ENCODE measurements at regions not wholly inside any gene's neighbourhood (a gene's known extent, or its start where the extent isn't known, plus 50 kb on each side); places are given as distances from the start of the nearest gene placed in this dataset.

- Mint-ChIP-seq H3K4me3 (no peak overlapping the region), H3K9me3 (no peaks in the 10 kb centered on the region), H3K27me3 (no peaks in the 10 kb centered on the region), H3K36me3 (ENCODE audit: low read depth) (no peaks in the 10 kb centered on the region), H3K27ac (no peak overlapping the region), H3K4me1 (no peaks in the 10 kb centered on the region)
- no peak for DNase-seq
- intact Hi-C loops (cut with micrococcal nuclease) = no loop called here
Observed at GRCh38 chr4:35802644-35803043, 441.7 kb downstream of the ARAP2 start.

DNA sequence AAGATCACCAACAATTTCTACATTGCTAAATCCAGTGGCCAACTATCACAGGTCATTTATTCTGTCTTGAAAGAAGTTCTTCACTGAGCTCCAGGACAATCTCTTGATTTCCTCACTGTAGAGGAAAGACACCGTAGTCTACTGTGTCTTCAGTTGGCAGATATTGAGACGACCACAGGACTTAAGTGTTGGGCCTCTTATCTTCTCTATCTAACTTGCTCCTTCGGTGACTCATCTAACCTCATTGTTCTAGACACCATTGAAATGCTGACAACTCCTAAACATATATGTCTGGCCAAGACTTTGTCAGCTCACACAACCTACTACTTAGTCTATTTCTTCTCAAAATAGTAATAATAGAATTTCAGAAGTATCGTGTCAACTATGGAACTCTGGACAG, 425.8 kb downstream of the ARAP2 start:
- no peaks in the 10 kb centered on the region for H3K4me1 Mint-ChIP-seq
- H3K27ac Mint-ChIP-seq = no peak overlapping the region
- intact Hi-C loops (cut with micrococcal nuclease) = no loop called here
- no peaks in the 10 kb centered on the region for H3K36me3 Mint-ChIP-seq (ENCODE audit: low read depth)
- no peak for DNase-seq
- H3K4me3 Mint-ChIP-seq = no peak overlapping the region
- no peaks in the 10 kb centered on the region for H3K9me3 Mint-ChIP-seq
- no peaks in the 10 kb centered on the region for H3K27me3 Mint-ChIP-seq

DNA sequence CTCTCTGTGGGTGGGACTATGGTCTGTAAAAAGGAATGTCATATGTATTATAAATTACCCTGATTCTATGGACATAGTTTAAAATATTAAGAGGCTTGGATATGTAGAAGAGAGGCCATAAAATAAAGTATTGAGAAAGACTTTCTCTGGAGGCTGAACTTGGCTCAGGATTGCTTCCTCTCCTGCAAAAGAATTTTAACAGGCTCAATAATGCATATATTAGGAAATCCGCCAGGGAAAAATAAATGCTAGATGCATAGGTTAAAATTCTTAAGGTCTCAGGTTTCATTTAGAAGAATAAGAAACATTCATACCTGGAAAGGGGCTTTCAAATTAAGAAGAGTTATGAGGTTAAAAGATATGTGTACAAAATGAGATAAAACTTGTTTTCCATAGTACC, 424.3 kb downstream of the ARAP2 start:
- Mint-ChIP-seq H3K27ac (no peak overlapping the region), H3K9me3 (no peaks in the 10 kb centered on the region), H3K4me3 (no peak overlapping the region), H3K36me3 (ENCODE audit: low read depth) (no peaks in the 10 kb centered on the region), H3K27me3 (no peaks in the 10 kb centered on the region), H3K4me1 (no peaks in the 10 kb centered on the region)
- intact Hi-C loops (cut with micrococcal nuclease) = no loop called here
- no peak for DNase-seq

GRCh38 chr4:35824231-35824630, 420.1 kb downstream of the ARAP2 start:
- H3K9me3 Mint-ChIP-seq = no peaks in the 10 kb centered on the region
- intact Hi-C loops (cut with micrococcal nuclease) = no loop called here
- H3K4me1 Mint-ChIP-seq = no peaks in the 10 kb centered on the region
- H3K27ac Mint-ChIP-seq = no peak overlapping the region
- no peak for DNase-seq
- no peak overlapping the region for H3K4me3 Mint-ChIP-seq
- H3K36me3 Mint-ChIP-seq (ENCODE audit: low read depth) = no peaks in the 10 kb centered on the region
- H3K27me3 Mint-ChIP-seq = no peaks in the 10 kb centered on the region

DNA sequence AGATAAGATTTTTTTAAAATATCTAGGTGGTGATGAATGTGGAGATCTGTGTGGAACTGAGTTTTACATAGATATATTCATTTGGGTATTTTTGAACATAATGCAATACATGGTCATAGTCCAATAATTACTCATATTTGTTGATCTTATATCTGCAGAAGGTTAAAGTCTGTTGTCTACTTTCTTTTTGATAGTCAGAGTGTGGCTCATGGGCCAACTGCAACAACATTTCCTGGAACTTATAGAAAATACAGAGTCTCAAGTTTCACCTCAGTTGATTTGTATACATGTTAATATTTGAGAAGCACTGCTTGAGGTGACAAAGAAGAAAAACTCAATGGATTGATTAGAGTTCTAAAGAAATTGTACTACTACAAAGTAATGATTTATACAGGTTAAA, 408.4 kb downstream of the ARAP2 start:
- H3K27me3 Mint-ChIP-seq = no peaks in the 10 kb centered on the region
- no peak overlapping the region for H3K27ac Mint-ChIP-seq
- intact Hi-C loops (cut with micrococcal nuclease) = no loop called here
- H3K4me3 Mint-ChIP-seq = no peak overlapping the region
- no peaks in the 10 kb centered on the region for H3K4me1 Mint-ChIP-seq
- H3K9me3 Mint-ChIP-seq = peaks cover 5% of the 10 kb centered on the region
- no peak for DNase-seq
- H3K36me3 Mint-ChIP-seq (ENCODE audit: low read depth) = no peaks in the 10 kb centered on the region

- H3K36me3 Mint-ChIP-seq (ENCODE audit: low read depth) = no peaks in the 10 kb centered on the region
- intact Hi-C loops (cut with micrococcal nuclease) = no loop called here
- H3K4me3 Mint-ChIP-seq = no peak overlapping the region
- no peaks in the 10 kb centered on the region for H3K4me1 Mint-ChIP-seq
- peaks cover 5% of the 10 kb centered on the region for H3K9me3 Mint-ChIP-seq
- DNase-seq = no peak
- H3K27ac Mint-ChIP-seq = no peak overlapping the region
- no peaks in the 10 kb centered on the region for H3K27me3 Mint-ChIP-seq
Observed at GRCh38 chr4:35836596-35836995, 407.7 kb downstream of the ARAP2 start.

DNA sequence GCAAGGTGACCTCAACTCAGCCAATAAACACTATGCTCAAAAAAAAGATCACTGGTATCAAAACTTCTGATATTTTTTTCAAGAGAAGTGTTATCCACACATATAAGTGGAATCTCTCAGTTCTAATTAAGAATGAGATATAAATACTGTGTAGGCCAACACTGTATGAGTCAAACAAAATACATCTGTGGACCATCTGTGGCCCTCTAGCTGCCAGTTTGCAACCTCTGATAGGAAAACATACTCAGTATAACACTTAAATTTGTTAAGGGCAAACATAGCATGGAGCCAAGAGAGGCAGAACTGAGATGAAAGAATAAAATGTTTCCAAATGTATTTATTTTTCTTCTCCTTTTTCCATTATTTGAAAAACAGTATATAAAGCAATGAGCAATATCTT, 377.3 kb downstream of the ARAP2 start:
- Mint-ChIP-seq H3K27ac (no peak overlapping the region), H3K9me3 (no peaks in the 10 kb centered on the region), H3K36me3 (ENCODE audit: low read depth) (no peaks in the 10 kb centered on the region), H3K4me1 (no peaks in the 10 kb centered on the region), H3K27me3 (no peaks in the 10 kb centered on the region), H3K4me3 (no peak overlapping the region)
- intact Hi-C loops (cut with micrococcal nuclease) = no loop called here
- no peak for DNase-seq

DNA sequence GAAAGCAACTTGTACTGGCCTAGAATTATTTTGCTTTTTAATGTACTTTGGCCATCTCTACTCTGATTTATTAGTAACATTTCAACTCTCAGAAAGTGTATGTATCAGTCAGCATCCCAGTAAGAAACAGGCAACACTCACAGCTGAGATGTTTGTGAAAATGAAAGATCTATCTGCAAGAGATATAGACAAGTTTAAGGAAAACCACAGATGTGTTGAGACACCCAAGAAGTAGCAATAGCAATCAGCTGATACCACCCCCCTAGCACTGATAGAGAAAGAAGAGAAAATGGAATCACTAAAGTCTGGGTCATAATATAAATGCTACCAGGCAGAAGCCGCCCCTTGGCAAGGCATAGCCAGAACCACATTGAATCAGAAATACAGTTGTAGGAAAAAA, 372.0 kb downstream of the ARAP2 start:
- Mint-ChIP-seq H3K4me3 (no peak overlapping the region), H3K4me1 (no peaks in the 10 kb centered on the region), H3K27ac (no peak overlapping the region), H3K9me3 (no peaks in the 10 kb centered on the region), H3K27me3 (no peaks in the 10 kb centered on the region), H3K36me3 (ENCODE audit: low read depth) (no peaks in the 10 kb centered on the region)
- intact Hi-C loops (cut with micrococcal nuclease) = no loop called here
- no peak for DNase-seq

DNA sequence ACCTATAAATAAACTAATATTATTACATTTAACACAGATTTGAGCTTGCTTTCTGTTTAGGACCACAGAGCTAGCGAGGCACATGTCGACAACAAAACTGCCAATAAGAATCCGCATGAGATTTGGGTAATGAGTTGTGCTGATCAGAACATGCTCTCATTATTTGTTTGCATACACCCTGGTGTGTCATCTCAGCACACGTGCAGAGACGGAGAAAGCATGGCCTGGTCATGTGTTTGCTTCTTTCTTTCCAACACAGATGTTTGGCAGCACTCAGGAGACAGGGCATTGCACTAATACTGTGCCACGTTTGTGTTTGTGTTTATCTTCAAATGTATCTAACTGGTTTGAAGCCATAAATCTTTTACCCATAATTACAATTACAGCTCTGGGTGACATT, 364.8 kb downstream of the ARAP2 start:
- intact Hi-C loops (cut with micrococcal nuclease) = no loop called here
- H3K27ac Mint-ChIP-seq = no peak overlapping the region
- DNase-seq = no peak
- H3K36me3 Mint-ChIP-seq (ENCODE audit: low read depth) = no peaks in the 10 kb centered on the region
- no peaks in the 10 kb centered on the region for H3K9me3 Mint-ChIP-seq
- H3K27me3 Mint-ChIP-seq = no peaks in the 10 kb centered on the region
- no peak overlapping the region for H3K4me3 Mint-ChIP-seq
- no peaks in the 10 kb centered on the region for H3K4me1 Mint-ChIP-seq

DNA sequence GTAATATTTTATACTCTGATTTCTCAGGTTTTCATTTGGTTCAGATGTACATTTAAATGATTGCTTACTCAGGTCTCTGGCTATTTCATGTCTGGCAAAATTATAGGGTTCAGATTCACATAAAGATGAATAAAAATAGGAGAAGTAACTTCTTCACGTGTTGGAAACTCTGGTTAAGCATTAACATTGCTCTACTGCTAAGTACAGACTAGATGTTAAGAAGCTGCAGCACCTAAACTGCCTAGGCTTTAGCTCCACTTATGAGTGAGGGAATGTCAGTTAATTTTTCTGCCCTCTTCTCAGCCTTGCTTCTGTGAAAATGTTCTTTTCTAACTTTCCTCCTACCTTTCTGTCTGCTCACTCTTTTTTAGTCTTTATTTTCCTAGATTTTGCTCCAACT, 361.2 kb downstream of the ARAP2 start:
- no peak for DNase-seq
- no peaks in the 10 kb centered on the region for H3K9me3 Mint-ChIP-seq
- intact Hi-C loops (cut with micrococcal nuclease) = no loop called here
- H3K4me1 Mint-ChIP-seq = no peaks in the 10 kb centered on the region
- no peak overlapping the region for H3K4me3 Mint-ChIP-seq
- no peaks in the 10 kb centered on the region for H3K36me3 Mint-ChIP-seq (ENCODE audit: low read depth)
- H3K27ac Mint-ChIP-seq = no peak overlapping the region
- H3K27me3 Mint-ChIP-seq = no peaks in the 10 kb centered on the region

- intact Hi-C loops (cut with micrococcal nuclease) = no loop called here
- no peak for DNase-seq
- no peaks in the 10 kb centered on the region for H3K9me3 Mint-ChIP-seq
- no peaks in the 10 kb centered on the region for H3K27me3 Mint-ChIP-seq
- no peak overlapping the region for H3K27ac Mint-ChIP-seq
- no peak overlapping the region for H3K4me3 Mint-ChIP-seq
- no peaks in the 10 kb centered on the region for H3K4me1 Mint-ChIP-seq
- H3K36me3 Mint-ChIP-seq (ENCODE audit: low read depth) = no peaks in the 10 kb centered on the region
Observed at GRCh38 chr4:35884714-35885480, 359.4 kb downstream of the ARAP2 start.

DNA sequence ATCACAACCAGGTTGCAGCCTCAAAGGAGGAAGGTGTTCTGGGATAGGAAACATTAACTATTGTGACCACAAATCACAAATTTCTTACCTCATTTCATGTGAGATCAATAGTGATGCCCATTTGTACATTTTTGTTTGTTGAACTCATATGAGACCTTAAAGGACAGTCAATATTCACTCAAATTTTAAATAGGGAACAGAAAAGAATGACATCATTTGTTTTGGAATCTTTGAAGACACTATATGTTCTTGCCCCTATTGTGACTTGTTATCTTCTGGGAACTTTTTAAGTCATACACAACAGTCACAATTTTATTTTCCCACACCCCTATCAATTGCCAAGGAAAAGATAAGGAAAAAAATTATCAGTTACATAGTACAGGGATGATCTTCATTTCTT, 346.5 kb downstream of the ARAP2 start:
- H3K36me3 Mint-ChIP-seq (ENCODE audit: low read depth) = no peaks in the 10 kb centered on the region
- no peak for DNase-seq
- H3K4me3 Mint-ChIP-seq = no peak overlapping the region
- H3K9me3 Mint-ChIP-seq = no peaks in the 10 kb centered on the region
- intact Hi-C loops (cut with micrococcal nuclease) = no loop called here
- H3K4me1 Mint-ChIP-seq = no peaks in the 10 kb centered on the region
- no peak overlapping the region for H3K27ac Mint-ChIP-seq
- H3K27me3 Mint-ChIP-seq = peaks cover 5% of the 10 kb centered on the region

DNA sequence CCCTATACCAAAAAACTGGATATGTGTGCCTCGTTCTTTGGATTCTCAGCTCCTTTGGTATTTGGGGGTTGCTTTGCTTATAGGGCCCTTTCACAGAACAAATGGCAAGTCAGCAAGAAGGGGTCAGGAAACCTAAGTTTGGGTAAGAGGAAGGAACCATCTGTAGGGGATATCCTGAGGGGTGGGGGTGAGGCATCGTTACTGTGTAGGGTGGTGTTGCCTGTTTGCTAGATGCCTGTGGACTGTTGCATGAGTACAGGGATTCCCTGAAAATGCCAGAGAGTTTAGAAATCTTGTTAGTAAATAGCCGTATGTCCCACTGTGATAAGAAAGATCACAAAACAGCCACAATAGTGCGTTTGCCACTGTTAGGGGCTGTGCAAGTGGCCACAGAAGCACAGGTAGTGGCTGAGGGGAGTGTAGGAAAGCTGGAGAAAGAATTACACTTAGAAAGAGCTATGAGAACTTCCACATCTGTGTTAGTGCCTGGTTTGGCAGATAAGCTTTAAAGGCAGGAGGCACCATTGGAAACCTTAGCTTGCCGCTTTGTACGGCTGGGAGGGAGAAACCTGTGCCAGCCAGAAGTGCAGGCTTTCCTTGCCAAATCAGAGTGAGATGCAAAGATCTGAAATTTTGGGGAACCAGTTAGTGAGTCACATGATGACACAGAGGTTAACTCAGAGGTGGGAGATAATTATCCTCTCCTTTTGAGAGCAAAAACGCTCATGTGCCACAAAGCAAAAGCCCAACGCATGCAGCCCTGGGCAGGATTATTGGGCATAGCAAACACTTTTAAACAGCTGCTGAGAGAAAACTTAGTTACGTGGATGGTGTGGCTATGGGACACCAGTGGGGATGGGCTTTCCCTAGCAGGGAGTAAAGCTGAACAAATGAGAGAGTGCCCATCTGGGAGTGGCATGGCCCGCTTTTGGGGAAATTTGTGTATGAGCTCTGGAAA, 343.7 kb downstream of the ARAP2 start:
- Mint-ChIP-seq H3K4me1 (no peaks in the 10 kb centered on the region), H3K9me3 (no peaks in the 10 kb centered on the region), H3K27me3 (no peaks in the 10 kb centered on the region), H3K27ac (no peak overlapping the region), H3K4me3 (no peak overlapping the region), H3K36me3 (ENCODE audit: low read depth) (no peaks in the 10 kb centered on the region)
- DNase-seq = no peak
- intact Hi-C loops (cut with micrococcal nuclease) = no loop called here

- H3K4me3 Mint-ChIP-seq = no peak overlapping the region
- no peak for DNase-seq
- peaks cover 16% of the 10 kb centered on the region for H3K27me3 Mint-ChIP-seq
- H3K27ac Mint-ChIP-seq = no peak overlapping the region
- H3K4me1 Mint-ChIP-seq = no peaks in the 10 kb centered on the region
- intact Hi-C loops (cut with micrococcal nuclease) = loop anchor here (10.0 kb wide), 1 partner anchor 57 kb away; no protein-coding TSS in a partner anchor
- H3K36me3 Mint-ChIP-seq (ENCODE audit: low read depth) = no peaks in the 10 kb centered on the region
- no peaks in the 10 kb centered on the region for H3K9me3 Mint-ChIP-seq
Observed at GRCh38 chr4:35912174-35912573, 332.1 kb downstream of the ARAP2 start.
